ENCODE measurements at regions not wholly inside any gene's neighbourhood (a gene's known extent, or its start where the extent isn't known, plus 50 kb on each side); places are given as distances from the start of the nearest gene placed in this dataset.

GRCh38 chr7:25580141-25580540 lies 351.9 kb upstream of the NPVF start:
- TF ChIP-seq, protein P1, sequence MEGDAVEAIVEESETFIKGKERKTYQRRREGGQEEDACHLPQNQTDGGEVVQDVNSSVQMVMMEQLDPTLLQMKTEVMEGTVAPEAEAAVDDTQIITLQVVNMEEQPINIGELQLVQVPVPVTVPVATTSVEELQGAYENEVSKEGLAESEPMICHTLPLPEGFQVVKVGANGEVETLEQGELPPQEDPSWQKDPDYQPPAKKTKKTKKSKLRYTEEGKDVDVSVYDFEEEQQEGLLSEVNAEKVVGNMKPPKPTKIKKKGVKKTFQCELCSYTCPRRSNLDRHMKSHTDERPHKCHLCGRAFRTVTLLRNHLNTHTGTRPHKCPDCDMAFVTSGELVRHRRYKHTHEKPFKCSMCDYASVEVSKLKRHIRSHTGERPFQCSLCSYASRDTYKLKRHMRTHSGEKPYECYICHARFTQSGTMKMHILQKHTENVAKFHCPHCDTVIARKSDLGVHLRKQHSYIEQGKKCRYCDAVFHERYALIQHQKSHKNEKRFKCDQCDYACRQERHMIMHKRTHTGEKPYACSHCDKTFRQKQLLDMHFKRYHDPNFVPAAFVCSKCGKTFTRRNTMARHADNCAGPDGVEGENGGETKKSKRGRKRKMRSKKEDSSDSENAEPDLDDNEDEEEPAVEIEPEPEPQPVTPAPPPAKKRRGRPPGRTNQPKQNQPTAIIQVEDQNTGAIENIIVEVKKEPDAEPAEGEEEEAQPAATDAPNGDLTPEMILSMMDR (IDR thresholded peaks at IDR 0.05), result no peak
- no peak for TF ChIP-seq EZH2 (IDR thresholded peaks at IDR 0.05; ENCODE audit: borderline replicate concordance, insufficient read depth, low read depth, low read length, poor library complexity, severe bottlenecking)
